Embryonic facial prominence (tissue), 1 donor: ENCODE measurements at regions not wholly inside any gene's neighbourhood (a gene's known extent, or its start where the extent isn't known, plus 50 kb on each side); places are given as distances from the start of the nearest gene placed in this dataset.
A peak's percentile ranks its signal among the peaks of the same experiment; 100 is the strongest.
"Not testable (repeated sequence)": the region's sequence is repeated elsewhere in the genome, so short reads cannot be mapped to it uniquely, and the experiment has no call there.

Source experiments
- DNase-seq: peaks from one replicate; pipeline ENCODE4 v3.0.0-alpha.2; 2016; ENCODE audit errors: extremely low spot score

DNA sequence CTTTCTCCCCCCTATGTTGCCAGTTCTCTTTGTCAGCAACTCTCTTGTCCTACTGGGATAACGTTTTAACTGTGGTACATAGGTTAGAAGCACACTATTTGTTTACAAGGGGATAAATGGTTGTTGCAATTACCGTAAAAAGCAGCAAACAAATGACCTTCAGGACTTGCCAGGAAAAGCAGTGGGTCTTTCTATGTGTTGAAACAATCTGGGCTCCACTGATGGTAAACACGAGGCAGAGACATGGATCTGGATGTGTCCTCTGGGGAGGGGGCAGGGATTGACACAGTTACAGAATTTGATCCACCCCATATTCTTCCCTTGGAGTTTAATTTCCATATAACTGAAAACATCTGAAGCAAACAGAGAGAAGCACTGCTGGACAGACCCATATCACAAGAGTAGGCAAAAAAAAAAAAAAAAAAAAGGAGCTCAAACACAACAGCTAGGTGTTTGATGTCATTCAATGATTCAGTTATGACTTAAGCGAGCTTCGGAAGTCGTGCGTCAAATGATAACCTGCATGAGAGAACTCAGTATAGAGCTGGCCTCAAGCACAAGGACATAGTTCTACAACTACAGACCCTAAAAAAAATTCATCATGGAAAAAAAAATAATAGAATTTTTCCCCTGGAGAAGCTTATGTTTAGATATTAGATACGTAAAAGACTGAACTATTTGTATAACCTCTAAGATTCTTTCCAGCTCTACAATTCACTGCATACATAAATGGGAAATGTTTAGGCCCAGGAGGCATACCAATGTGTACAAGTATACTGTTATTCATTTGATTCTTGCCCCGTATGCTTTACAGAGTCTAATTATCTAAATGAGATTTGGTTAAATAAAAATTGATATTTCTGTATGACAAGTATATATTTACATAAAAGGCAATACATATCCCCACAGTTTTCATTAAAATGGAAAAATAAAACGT lies 127.7 kb downstream of the ALDH8A1 start:
- DNase-seq = peak; percentile 55

DNA sequence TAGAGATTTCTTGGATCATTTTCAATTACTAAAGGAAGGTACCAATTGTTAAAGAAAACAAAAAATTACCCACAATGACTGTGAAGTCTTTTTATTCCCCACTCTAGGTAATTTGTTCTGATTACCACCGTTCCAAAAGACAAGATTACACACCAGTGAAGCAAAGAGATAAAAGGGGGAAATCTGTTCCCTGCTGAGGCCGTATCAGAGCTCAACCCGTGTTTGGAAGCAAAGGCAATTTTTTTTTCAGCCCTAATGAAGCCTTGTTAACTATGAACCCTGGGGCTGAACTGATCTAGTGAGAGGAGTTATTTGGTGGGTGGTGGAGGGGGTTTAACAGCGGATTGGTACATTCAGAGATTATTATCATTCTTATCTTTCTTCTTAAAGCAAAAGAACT lies 128.5 kb downstream of the ALDH8A1 start:
- no peak for DNase-seq

DNA sequence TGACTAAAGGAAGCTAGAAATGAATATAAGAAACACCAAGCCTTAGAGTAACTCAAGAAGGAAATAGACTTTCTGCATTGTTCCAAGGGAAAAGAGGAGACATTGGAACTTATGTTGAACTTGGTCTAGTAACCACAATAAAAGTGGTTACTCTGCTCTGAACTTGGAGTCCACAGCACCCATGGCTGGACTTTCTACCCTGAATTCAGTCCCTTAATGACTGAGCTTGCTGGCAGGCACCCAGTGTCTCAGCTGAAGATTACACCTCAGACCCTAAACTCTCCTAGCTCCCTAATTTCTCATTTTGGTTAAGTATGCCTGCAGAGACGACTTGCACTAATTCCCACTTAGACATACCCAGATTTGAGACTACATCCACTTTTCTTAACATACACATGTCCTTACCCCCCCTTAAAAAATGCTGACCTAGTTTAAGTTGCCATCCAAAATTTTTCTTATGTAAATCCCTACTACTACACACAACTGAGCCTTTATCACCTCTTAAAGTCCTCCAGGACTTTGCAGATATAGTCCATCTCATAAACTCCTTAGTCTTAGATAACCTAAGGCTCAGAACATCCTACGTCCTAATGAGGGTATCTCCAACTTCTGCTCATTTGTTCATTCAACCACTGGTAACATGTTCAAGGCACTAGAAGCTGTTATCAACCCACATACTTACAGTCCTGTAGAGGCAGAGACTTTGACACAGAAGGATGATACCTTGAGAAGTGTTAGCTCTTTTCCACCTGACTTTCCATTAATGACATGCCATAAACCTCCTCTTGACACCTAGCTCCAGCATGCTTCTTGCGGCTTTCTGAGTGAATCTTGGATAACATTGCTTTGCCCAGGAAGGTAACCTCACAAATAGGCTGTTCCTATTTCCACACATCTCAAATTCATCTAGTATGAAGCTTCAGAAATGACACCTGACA lies 129.8 kb downstream of the ALDH8A1 start:
- DNase-seq = no peak

DNA sequence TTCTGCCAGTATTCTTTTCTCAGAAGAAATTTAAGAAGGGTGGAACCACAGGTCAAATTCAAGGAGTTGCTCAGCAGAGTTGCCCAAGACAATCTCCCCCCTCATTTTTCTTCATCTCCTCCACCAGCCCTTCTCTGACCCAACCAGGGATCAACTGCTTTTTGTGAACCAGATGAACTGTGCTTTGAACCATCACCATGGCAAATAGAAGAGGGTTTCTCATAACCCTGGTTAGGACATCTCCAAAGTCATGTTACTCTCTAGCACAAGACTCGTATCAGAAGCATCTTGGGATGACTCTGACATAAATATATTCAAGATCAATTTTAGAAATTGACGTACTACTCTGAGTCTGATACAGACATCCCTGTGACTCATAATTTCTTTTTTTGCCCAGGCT lies 130.7 kb downstream of the ALDH8A1 start:
- DNase-seq = no peak

DNA sequence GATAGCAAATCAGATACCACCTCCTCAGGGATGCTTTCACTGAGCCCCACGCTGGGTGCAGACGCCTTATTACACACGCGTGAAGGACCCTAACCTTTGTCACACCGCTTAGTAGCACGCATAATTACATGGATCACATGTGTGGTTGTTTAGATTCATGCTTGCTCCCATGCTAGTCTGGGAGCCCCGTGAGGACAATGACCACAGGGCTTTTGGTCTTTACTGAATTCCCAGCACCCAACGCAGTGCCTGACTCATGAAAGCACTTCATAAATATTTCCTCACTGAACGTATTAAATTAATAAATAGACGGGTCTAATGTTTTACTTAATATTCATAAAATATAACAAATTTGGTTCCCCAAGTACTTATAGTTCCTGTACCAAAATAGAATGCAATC lies 132.5 kb downstream of the ALDH8A1 start:
- no peak for DNase-seq

DNA sequence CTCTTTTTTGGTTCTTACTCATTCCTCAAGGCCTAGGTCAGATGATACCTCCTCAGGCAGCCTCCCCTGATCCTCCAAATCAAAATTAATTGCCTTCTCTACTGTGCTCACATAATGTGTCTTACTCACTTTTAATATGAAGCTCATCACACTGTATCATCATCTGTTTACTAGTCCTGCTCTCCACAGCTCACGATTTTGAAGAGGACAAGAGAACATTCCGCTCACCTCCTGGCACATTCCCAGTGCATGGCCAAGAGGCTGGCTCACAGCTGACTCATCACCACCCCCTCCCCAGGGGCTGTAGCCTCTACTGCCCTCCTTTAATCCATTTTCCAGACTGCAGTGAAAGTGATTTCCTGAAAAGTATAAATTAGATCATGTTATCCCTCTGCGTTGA lies 133.1 kb downstream of the ALDH8A1 start:
- no peak for DNase-seq

DNA sequence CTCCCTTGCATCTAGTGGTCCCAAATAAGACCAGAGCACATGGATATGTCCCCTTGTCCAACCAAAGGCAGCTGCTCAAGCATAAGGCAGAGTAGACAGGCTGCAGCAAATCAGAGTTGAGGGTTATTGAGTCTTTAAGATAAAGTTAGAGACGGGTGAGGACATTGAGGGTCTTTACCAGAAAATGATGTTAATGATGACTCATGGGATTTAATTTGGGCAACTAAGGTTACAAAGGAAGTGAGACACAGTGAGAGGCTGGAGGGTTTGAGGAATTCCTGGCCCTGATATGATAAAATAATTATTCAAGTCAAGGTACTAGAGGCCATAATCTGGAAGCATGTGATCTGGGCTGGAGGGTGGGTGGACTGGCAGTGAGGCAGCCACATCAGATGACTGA lies 133.6 kb downstream of the ALDH8A1 start:
- DNase-seq = no peak

DNA sequence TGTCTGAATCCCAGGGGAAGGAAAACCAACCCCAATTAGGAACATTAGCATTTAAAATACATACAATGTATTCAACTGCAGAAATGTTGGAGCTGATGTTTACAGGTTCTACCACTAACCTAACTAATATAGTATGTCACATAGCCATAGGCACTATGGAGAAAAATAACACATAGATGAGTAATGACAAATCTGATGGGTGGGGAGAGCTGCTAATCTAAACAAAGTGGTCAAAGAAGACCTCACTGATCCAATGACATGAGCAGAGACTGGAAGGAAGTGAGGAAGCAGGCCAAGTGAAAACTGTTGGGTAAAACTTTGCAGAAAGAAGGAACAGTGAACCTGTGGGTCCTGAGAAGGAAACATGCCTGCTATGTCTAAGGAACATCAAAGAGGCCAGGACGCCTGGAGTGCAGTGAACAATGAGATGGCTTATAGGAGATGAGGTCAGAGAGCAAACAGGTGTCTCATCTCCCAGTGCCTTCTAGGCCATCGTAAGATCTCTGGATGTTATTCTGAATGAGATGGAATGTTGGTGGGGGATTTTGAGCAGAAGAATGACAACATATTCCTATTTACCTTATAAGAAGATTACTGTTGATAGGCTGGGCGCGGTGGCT lies 135.7 kb downstream of the ALDH8A1 start:
- no peak for DNase-seq

DNA sequence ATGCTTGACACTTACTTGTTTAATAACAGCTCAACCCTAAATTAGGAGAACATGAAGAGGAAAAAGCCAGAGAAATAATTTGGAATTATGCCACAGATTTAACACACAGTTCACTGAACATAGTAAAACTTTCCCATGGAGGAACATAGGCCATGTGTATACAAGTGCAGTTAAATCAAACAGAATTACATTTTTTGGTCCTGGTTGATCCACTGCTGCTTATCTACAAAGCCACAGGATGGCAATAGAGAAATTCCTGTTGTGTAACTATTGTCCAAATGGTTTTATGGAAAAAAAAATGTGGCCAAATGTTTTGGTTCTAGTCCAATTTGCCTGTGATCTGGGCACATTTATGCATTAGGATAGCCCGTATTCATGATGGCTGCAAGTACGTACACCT lies 136.8 kb downstream of the ALDH8A1 start:
- DNase-seq = no peak

DNA sequence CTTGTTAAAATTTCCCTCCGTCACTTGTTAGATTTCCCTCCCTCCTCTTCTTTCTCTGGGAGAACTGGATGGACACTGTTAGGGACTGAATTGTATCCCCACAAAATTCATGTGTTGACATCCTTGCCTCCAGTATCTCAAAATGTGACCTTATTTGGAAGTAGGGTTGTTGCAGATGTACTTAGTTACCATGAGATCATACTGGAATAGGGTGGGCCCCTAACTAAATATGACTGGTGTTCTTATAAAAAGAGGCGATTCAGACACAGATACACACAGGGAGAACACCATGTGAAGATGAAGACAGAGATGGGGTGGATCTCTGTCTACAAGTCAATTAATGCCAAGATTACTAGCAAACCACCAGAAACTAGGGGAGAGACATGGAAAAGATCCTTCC lies 139.5 kb downstream of the ALDH8A1 start:
- no peak for DNase-seq

DNA sequence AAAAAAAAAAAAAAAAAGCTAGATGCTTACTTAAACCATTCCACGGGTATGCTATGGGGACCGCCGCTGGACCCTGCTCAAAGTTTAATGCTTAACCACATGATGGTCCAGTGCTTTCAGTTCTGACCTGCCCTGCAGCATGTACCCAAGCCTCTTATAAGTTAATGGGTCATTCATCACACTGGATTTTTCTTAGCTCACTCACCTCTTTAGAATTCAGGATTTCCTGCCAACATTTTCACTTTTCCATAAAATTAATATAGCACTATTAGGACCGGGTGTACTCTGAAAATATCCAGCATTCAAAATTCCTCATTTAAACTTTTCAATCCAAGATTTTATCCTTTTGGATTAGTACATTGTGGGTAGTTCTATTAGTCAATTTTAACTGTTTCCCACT lies 140.8 kb downstream of the ALDH8A1 start:
- no peak for DNase-seq

DNA sequence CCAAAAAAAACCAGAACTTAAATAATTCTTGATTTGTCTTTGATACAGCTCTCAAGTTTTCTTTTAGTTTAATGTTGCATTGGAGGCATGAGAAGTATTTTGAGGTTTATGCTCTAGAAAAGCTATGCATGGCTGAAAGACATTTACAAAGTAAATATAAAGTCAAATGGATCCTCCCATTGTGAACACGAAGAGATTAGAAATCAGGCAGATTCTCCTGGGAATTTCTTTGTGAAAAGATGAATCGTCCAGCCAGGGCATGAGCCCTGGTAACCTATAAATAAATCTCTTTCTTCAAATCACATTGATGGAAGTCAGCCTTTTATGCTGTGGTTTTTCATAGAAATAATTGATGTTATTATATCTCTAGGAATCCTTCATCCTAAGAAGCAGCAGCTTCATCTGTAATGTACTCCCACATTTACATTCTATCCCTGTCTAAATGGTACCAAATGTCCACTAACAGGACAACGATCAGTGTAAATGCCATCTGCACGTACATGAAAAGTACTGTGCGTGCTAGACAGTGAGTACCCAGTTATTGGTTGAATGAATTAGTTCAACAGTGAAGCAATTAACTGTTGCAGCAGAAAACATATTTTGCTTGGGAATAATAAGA lies 143.6 kb downstream of the ALDH8A1 start:
- no peak for DNase-seq

DNA sequence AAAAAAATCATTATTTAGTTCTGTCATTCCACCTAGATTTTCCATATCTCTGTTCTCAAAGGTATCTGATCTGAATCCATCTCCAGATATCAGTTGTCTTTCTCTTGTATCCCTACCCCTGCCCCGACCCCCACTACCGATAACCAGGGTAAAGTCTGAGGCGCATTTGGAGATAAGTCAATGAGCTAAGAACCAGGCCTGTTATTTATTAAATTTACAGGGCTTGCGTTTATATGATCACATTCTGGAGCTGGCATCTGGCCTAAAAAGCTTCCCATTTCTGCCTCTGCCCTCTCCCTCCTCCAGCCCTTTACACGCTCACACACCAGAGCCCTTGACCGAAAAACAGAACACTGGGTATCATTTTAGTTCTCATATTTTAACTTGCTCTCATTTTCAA lies 144.7 kb downstream of the ALDH8A1 start:
- DNase-seq = no peak

DNA sequence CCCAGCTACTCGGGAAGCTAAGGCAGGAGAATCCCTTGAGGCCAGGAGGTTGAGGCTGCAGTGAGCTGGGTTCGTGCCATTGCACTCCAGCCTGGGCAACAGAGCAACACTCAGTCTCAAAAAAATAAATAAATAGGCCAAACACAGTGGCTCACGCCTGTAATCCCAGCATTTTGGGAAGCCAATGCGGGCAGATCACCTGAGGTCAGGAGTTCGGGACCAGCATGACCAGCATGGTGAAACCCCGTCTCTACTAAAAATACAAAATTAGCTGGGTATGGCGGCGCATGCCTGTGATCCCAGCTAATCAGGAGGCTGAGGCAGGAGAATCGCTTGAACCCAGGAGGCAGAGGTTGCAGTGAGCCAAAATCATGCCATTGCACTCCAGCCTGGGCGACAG lies 145.6 kb downstream of the ALDH8A1 start:
- not testable (repeated sequence) for DNase-seq

DNA sequence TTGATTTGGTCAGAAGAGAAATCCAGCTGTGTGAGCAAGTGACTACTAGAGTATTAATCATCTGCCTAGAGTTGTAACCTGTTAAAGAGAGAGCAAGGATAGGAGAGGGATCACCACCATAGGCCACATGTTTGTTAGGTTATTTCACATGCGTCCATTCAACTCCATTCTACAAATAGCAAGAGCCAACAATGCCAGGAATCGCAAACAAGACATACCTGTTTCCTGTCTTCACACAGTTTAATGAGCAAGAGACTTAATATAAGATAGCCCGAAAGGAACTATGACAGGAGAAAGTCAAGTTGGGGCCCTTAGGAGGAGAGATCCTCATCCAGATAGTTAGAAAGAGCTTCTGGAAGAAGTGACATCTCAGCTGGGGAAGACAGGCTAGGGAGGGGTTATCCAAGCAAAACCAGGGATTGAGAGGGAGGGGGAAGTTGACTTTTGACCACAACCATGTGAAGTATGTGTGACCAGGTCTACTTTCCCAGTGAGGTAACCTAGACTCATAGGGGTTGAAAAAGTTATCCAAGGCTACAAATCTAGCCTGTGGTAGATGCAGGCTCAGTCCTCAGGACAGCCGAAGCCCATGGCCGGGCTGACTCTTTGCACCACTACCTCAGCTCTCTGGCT lies 147.4 kb downstream of the ALDH8A1 start:
- no peak for DNase-seq

DNA sequence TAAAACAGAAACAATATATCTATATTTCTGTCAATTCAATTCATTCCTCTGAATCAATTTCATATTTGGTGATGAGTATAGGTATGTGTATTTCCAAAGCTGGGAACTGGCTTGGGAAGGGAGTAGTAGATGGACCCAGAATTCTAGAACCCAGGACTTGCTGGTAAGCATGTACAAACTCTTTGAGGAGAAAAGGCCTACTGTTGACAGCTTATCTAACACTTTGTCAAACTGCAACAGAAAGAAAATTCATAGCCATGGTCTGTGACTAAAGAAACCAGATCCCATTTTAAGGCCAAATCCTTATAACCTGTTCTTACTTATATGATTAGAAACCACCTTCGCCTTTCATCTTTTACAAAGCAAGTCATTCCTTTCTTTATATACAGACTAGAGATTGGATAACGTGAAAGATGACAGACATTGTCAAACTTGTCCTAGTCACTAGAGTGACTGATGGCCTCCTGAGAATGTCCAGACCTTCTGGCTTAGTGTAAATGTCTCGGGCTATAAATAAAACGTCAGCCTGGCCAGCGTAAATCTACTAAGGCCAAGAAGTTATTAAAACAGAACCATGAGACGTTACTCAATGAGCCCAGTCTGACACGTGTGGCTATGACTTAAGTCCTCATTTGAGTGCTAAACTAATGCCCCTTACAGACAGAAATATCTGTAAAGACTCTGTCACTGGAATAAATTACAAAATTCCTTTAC lies 152.3 kb downstream of the ALDH8A1 start:
- DNase-seq = no peak

DNA sequence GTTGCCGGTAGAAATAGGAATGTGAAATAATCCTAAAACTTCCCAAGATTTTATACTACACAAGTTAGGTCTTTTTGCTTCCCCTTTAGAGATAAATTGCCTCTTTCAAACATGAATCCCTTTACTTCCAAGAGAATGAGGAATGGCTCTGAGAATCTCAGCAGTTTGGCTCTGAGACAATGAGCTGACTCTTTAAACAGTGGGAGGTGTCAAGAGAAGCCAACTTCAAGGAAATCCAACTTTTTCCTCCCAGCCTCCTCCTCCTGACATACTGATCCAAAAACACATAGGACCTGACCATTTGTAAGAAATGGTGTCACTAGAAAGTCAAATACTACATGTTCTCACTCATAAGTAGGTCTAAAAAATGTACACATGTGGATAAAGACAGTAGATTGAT lies 154.2 kb downstream of the ALDH8A1 start:
- DNase-seq = no peak

DNA sequence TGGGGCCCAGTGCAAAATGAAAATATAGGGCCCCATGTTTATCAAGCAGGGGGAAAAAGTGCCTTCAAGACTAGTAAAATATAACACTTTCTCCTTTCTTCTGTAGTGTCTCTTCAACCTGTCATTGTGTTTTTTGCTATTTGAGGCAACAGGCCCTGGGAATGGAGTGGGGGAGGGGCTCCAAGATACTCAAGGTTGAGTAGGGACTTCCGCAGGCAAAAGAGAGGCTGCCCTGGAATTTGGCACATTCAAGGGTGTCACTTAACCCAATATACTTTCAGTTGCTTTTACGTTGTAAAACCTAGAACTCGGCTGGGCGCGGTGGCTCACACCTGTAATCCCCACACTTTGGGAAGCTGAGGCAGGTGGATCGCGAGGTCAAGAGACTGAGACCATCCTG lies 154.9 kb downstream of the ALDH8A1 start:
- no peak for DNase-seq

DNA sequence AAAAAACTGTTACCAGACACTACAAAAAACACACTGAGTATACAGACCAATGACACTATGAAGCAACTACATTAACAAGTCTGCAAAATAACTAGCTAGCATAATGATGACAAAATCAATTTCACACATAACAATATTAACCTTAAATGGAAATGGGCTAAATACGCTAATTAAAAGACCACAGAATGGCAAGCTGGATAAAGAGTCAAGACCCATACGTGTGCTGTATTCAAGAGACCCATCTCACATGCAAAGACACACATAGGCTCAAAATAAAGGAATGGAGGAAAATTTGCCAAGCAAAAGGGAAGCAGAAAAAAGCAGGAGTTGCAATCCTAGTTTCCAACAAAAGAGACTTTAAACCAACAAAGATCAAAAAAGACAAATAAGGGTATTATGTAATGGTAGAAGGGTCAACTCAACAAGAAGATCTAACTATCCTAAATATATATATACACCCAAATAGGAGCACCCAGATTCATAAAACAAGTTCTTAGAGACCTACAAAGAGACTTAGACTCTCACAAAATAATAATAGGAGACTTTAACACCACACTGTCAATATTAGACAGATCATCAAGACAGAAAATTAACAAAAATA lies 158.6 kb downstream of the ALDH8A1 start:
- DNase-seq = not testable (repeated sequence)

DNA sequence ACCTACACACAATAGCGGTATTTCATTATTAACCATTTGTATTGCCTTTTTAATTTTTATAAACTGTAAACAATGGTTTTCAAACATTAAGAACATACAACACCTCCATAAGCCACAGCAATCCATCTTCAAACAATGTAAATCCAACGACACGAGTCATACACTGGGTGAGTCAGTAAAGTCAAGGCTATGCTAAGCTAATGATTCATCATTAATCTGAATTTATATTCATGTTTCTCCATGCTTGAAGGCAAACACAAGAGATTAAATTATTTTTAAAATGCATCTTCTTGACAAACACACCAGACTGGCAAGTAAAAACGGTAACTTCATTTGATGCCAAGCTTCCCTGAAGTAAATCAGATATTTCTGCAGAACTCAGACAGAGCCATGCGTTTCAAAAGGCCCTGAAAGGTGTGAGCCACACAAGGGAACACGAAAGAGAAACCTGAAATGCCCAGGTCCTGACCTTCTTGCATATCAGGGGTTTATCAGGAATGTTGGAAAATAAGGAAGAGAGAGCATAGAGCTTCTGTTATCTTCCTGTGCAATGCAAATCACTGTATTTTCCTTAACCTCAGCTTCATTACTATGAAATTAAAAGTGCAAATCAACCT lies 162.5 kb downstream of the ALDH8A1 start:
- DNase-seq = no peak
